ENCODE measurements at regions not wholly inside any gene's neighbourhood (a gene's known extent, or its start where the extent isn't known, plus 50 kb on each side); places are given as distances from the start of the nearest gene placed in this dataset.
A peak's percentile ranks its signal among the peaks of the same experiment; 100 is the strongest.

DNA sequence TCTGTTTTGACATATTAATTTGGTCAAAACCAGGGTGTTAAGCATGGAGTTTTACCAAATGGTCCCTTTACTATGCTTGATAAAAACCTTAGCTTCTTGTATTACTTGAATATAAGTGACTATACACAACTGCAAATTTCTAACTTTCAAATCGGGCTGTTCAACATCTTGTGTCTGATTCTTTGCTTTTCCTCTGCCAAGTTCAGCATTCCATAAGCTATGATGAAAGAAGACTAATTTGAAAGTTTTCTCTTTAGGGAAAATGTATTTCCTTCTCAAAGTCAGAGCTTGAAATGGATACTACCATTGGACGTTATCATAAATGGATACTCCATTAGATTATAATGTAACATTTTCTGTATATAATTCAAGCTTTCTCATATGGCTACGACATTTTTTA is 792.9 kb downstream of the EFNA5 start:
- WGBS, 4 donors: 64 to 82% (median 73%) methylated on average over 3 of the region's 3 CpGs
- TF ChIP-seq POLR2A (IDR thresholded peaks at IDR 0.05): no peak
- TF ChIP-seq, protein P1, sequence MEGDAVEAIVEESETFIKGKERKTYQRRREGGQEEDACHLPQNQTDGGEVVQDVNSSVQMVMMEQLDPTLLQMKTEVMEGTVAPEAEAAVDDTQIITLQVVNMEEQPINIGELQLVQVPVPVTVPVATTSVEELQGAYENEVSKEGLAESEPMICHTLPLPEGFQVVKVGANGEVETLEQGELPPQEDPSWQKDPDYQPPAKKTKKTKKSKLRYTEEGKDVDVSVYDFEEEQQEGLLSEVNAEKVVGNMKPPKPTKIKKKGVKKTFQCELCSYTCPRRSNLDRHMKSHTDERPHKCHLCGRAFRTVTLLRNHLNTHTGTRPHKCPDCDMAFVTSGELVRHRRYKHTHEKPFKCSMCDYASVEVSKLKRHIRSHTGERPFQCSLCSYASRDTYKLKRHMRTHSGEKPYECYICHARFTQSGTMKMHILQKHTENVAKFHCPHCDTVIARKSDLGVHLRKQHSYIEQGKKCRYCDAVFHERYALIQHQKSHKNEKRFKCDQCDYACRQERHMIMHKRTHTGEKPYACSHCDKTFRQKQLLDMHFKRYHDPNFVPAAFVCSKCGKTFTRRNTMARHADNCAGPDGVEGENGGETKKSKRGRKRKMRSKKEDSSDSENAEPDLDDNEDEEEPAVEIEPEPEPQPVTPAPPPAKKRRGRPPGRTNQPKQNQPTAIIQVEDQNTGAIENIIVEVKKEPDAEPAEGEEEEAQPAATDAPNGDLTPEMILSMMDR (IDR thresholded peaks at IDR 0.05): no peak
- no peak for DNase-seq
- Histone ChIP-seq H3K36me3 (no peaks in the 10 kb centered on the region), H3K27ac (no peak overlapping the region), H3K4me3 (no peak overlapping the region), H3K4me1 (no peaks in the 10 kb centered on the region), H3K9me3 (no peaks in the 10 kb centered on the region), H3K27me3 (no peaks in the 10 kb centered on the region)
- ATAC-seq: no peak
- intact Hi-C loops (cut with DNase I): loop anchor here in 3 of 10 donors (10.0 kb wide), 2 partner anchors 423 to 603 kb away; no protein-coding TSS in a partner anchor

DNA sequence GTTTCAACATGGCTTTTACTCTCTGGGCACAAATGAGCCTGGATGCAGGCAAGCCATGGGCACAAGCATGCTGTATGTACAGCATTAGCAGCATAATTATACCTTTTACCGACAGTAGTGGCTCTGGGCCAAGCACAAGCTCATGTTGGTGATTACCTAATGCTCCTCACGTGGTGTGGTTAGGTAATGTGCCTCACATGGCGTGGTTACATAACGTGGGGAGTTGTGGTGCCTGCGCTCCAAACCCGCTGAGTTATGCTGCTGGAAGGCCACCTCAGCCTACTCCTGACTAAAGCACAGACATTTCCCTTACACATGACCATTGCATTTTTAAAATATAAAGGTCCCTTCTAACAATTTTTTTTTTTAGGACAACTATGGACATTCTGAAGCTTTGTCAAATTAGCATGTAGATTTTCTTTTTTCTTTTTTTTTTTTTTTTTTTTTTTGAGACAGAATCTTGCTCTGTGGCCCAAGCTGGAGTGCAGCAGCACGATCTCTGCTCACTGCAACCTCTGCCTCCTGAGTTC is 794.0 kb downstream of the EFNA5 start:
- Histone ChIP-seq H3K9me3 (no peaks in the 10 kb centered on the region), H3K4me3 (no peak overlapping the region), H3K4me1 (no peaks in the 10 kb centered on the region), H3K36me3 (no peaks in the 10 kb centered on the region), H3K27me3 (no peaks in the 10 kb centered on the region), H3K27ac (no peak overlapping the region)
- DNase-seq: no peak
- WGBS, 4 donors: 84 to 92% (median 88%) methylated on average over 7 of the region's 7 CpGs
- intact Hi-C loops (cut with DNase I): loop anchor here in 3 of 10 donors (10.0 kb wide), 2 partner anchors 422 to 602 kb away; no protein-coding TSS in a partner anchor
- no peak for ATAC-seq
- TF ChIP-seq POLR2A (IDR thresholded peaks at IDR 0.05): no peak
- TF ChIP-seq, protein P1 (IDR thresholded peaks at IDR 0.05): no peak

DNA sequence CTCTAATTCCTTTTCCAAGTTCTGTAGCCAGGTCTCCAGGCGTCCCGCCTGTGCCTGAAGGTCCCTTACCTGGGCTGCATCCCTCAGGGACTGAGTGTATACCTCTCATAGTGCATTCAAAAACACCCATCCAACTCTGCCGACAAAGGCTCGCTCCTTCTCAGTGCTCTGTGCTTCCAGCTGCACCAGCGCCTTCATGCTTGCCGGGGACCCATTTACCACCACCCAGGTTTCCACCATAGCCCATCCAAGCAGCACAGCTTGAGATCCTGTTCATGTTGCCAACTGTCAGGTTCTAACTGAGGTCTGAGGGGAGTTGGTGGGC is 794.5 kb downstream of the EFNA5 start:
- Histone ChIP-seq H3K36me3 (no peaks in the 10 kb centered on the region), H3K27ac (no peak overlapping the region), H3K9me3 (no peaks in the 10 kb centered on the region), H3K4me1 (no peaks in the 10 kb centered on the region), H3K4me3 (no peak overlapping the region), H3K27me3 (no peaks in the 10 kb centered on the region)
- DNase-seq: no peak
- intact Hi-C loops (cut with DNase I): loop anchor here in 3 of 10 donors (10.0 kb wide), 2 partner anchors 421 to 601 kb away; no protein-coding TSS in a partner anchor
- peak in 1 of 4 donors; percentile 24 for ATAC-seq
- WGBS, 4 donors: 94 to 98% (median 96%) methylated on average over 6 of the region's 6 CpGs
- TF ChIP-seq POLR2A (IDR thresholded peaks at IDR 0.05): no peak
- TF ChIP-seq, protein P1 (IDR thresholded peaks at IDR 0.05): no peak

DNA sequence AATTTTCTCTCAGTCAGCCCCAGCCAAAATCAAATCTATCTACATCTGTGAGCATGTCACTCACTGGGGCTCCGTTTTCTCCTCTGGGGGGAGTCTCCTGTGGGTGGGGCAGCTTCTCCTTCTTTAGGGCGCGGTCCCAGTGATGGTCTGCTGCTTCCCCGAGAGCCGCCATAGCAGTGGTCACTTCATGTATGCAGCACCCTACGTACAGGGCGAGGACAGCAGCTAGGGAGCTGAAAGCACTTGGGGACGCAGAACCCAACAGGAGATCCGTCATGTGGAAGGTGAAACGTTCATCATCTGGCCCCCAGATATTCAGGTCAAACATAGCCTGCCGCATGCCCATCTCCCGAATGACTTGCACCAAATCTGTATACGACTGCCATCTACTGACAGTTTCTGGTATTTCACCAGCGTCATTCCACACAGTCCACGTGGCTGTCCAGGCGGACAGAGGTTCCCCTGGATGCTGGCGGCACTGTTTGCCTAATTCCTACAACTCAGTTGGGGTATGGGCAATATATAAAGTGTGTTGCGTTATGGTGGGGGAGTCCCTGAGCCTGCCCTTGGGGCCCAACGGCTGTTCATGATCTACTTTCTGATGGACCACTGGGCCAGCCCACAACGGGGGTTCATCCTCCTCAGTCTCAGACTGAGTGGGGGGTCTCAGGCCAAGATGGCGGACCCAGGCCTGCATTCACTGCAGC is 795.0 kb downstream of the EFNA5 start:
- no peaks in the 10 kb centered on the region for H3K27me3 ChIP-seq
- H3K4me3 ChIP-seq: no peak overlapping the region
- H3K4me1 ChIP-seq: no peaks in the 10 kb centered on the region
- H3K9me3 ChIP-seq: no peaks in the 10 kb centered on the region
- TF ChIP-seq POLR2A (IDR thresholded peaks at IDR 0.05): no peak
- TF ChIP-seq, protein P1 (IDR thresholded peaks at IDR 0.05): peak; percentile 27 to 63 (median 50)
- DNase-seq (no peak), ATAC-seq (peak in 3 of 4 donors; percentile 45 to 70 (median 46))
- H3K36me3 ChIP-seq: no peaks in the 10 kb centered on the region
- intact Hi-C loops (cut with DNase I): loop anchor here in 3 of 10 donors (10.0 kb wide), 2 partner anchors 421 to 601 kb away; no protein-coding TSS in a partner anchor
- no peak overlapping the region for H3K27ac ChIP-seq
- WGBS, 4 donors: 77 to 88% (median 81%) methylated on average over 18 to 21 of the region's 21 CpGs
